Jurkat, Clone E6-1 (cell line): ENCODE measurements at regions not wholly inside any gene's neighbourhood (a gene's known extent, or its start where the extent isn't known, plus 50 kb on each side); places are given as distances from the start of the nearest gene placed in this dataset.
A peak's percentile ranks its signal among the peaks of the same experiment; 100 is the strongest.
"Not testable (repeated sequence)": the region's sequence is repeated elsewhere in the genome, so short reads cannot be mapped to it uniquely, and the experiment has no call there.

ENCODE experiments used
- DNase-seq: peaks from one replicate; pipeline ENCODE4 v3.0.0-alpha.2; 2011; ENCODE audit warnings: low read depth, low spot score
- H3K4me3 ChIP-seq: 2 replicates; pipeline ENCODE4 v1.5.1; 2011; ENCODE audit warnings: mild to moderate bottlenecking, low read length, control low read depth, moderate library complexity

DNA sequence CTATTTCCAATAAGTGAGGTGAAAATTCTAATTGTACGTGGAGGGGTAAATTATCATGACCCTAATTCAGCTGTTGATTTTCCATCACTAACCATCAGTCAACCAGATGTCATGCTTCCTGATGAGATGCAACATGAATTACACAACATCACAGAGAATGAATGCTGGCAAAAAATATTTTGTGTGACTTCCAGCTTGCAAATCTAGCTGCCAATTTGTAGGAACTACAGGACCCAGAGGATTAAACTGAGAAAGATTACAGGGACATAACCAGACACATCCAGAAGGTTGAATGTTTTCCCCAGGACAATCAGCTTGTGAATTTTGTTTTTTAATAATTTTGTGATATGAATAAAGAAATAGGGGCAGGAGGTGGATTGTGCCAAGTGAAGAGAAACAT is 349.0 kb upstream of the ATP10A start:
- DNase-seq, result no peak
- no peak overlapping the region for H3K4me3 ChIP-seq

DNA sequence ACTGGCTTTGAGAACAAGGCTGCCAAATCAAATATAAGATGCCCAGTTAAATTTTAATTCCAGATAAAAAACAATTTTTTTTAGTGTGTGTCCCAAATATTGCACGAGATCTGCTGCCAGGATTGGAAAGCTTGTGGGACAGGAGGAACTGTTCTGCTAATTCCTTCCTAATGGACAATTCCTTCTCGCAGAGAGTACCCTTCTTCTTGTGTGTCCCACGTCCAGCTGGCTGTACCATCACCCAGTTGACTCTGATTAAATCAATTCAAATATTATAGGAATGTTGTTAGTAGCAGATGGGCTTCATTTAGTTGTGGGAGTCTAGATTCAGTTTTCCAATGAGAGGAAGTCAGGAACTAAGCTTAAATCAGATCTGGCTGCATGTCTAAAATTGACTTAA is 347.9 kb upstream of the ATP10A start:
- no peak for DNase-seq
- H3K4me3 ChIP-seq, result no peak overlapping the region

DNA sequence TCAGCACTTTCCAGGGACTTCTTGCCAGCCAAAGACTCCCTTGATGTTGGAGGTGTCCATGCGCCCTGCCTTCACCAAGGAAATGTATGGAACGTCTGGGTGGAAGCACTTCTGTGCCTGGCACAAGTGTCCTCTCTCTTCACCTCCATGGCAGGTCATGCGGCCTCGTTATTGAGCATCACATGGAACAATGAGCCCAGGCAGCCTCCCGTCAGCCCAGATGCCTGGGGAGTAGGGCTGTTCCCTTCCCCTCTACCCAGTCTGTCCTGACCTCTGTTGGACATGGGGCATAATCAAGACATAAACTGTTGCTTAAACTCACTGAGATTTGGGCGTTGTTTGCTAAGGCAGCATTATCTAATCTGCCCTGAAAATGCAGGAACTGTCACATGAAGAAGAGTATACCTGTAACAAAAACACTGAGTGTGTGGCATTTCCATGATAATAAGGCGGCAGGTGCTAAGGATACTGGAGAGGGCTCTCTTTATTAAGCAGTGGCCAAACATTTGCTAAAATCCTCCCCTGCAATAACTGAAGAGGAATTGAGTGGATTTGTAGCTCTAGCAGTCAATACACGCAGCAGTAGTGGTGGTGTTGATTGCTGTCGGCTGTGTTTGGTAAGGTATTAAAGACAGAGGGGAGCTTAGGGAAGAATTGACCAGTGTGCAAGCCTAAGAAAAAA is 338.2 kb upstream of the ATP10A start:
- H3K4me3 ChIP-seq, result no peak overlapping the region
- no peak for DNase-seq

DNA sequence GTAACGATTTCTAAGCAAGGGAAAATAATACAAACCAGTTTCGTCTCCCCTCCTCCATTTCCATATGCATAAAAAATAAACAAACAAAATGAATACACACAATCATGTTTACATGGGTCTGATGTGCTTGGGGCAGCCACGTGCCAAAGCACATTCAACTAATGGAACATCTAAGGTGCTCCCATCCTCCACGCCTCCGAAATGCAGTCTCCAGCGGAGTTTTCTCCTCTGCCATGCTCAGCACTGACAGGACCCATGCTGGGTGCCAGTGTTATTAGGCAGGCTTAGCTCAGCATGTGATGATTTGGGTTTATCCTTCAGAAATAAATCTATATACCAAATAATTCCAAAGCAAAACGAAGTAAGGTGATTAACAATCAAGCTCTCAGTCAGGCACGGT is 337.3 kb upstream of the ATP10A start:
- no peak for DNase-seq
- H3K4me3 ChIP-seq, result no peak overlapping the region

DNA sequence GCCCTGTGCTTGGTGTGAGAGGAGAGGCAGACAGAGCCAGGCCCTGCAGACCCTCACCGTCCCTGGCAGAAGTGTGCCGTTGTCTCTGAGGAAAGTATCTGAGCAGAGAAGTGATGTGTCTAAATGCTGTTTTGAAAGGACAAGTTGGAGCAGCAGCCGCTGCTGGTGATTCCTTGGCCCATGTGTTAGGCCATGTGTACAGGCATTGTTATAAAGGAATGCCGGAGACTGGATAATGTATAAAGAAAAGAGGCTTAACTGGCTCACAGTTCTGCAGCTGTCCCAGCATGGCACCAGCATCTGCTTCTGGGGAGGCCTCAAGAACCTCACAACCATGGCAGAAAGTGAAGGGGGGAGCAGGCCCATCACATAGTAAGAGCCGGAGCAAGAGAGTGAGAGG is 334.6 kb upstream of the ATP10A start:
- DNase-seq, result no peak
- H3K4me3 ChIP-seq, result no peak overlapping the region

DNA sequence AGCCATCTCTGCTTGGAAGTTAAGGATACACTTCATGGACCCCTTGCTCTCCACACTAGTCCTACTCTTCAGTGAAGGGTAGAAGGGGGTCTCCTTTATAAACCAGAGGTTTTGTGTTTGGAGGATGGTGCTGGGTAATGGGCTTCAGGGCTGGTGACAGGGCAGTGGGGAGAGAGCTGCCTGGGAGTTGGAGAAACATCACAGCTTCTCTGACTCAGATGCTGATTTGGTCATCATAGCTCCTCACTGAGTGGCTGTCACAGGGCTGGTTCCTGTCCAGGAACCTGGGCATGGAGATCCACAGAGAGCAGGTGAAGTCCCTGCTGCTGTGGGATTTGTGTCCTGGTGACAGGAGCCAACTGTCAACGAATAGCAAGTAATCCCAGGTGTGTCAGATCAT is 333.9 kb upstream of the ATP10A start:
- DNase-seq, result no peak
- no peak overlapping the region for H3K4me3 ChIP-seq

DNA sequence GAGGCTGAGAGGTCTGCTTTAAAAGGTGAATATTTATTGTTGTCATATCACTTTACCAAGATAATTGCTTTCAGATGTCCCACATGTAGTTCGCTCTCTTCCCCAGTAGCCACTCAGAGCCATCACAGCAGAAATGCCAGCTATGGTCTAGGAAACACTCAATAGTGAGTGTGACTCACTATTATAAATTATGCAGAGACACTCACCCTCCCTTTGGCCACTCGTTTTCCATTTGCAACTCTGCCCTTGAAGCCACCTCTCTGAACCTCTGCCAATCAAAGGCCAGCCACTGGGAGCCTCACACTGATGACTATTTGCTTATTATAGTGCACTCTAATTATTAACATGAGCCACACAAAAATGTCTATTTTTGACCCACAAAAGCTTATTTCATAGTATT is 328.1 kb upstream of the ATP10A start:
- no peak overlapping the region for H3K4me3 ChIP-seq
- DNase-seq, result no peak

DNA sequence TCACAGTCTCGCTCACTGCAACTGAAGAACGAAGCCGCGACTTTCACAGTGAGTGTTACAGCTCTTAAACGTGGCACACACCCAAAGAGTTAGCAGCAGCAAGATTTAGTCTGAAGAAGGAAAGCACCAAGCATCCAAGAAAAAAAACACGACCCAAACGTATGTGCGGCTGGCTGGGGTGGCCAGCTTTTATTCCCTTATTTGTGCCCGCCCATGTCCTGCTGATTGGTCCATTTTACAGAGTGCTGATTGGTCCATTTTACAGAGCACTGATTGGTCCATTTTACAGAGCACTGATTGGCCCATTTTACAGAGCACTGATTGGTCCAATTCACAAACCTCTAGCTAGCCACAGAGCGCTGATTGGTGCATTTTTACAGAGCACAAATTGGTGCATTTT is 323.0 kb upstream of the ATP10A start:
- not testable (repeated sequence) for DNase-seq, H3K4me3 ChIP-seq

DNA sequence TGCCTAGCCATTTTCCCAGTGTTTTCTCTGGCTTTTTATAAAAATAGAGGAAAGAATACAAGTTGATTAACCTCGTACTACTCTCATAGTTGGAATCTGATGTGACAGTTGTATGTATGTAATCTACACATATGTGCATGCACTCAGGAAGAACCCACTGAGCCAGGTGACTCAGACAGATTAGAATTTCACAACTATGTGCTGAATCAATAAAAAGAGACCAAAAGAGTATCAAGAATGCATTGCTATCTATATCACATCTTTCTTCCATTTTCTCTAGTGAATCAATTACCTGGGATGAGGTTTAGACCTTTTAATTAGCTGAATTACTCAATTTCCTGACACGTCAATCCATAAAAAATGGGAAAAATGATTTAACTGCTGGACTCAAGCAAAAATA is 319.3 kb upstream of the ATP10A start:
- H3K4me3 ChIP-seq, result no peak overlapping the region
- DNase-seq, result no peak

DNA sequence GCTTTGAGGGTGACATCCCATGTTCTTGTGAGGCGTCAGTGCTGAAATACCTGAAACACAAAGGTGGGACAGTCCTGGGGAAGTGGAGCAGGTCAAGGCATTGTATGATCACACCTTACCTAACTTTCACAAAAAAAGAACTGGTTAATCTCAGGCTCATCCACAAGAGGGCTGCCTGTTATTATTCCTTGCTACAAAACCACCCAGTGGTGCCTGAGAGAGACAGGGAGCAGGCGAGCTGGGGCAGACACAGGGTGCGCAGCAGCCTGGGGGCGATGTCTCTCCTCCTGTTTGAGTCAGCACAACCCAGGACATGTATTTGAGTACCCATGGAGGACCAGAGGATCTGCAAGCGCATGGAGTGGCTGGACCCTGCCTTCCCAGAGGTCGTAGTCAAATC is 316.8 kb upstream of the ATP10A start:
- peak; percentile 20 for DNase-seq
- no peak overlapping the region for H3K4me3 ChIP-seq

DNA sequence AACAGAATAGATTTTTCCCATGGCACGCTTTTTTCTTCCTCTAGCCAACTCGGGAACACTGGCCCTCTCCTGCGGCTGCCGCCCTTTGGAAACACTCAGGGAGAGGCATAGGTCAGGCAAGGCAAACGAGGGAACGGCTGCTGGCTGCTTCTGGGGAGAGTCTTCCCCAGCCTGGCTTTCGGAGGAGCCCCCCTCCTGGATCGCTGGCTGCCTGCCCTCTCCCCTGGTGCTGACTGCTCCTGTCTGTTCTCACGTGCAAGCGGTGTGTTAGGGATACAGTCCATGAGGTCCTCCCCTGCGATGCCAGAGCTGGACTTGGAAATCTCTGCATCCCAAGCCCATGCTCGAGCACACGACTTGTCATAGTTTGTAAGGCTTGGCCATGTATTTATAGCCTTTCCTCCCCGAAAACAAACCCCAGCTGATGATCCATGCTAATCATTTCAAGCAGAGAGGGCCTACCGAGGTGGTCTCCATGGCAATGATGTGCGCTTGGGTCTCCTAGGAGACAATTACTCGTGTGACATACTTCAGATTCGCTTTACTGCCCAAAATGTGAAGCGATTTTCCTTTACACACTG is 315.6 kb upstream of the ATP10A start:
- no peak for DNase-seq
- H3K4me3 ChIP-seq, result no peak overlapping the region

DNA sequence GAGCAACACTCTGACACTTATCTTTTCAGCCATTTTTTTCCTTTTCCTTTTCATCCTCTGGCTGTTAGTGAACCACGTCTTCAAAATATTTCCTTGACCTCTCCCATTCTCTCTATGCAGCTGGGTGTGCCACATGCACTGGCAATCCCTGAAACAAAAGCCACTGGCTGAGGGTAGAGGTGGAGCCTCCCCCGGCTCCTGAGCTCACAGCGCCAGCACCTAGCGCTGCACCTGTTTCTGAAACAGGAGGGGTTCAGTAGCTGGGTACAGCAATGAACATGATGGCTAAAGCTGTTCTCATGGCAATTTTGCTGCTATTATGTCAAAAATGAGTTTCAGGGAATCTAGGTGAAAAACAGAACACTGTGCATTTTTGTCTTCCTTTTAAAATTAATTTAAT is 314.7 kb upstream of the ATP10A start:
- DNase-seq, result no peak
- H3K4me3 ChIP-seq, result no peak overlapping the region

DNA sequence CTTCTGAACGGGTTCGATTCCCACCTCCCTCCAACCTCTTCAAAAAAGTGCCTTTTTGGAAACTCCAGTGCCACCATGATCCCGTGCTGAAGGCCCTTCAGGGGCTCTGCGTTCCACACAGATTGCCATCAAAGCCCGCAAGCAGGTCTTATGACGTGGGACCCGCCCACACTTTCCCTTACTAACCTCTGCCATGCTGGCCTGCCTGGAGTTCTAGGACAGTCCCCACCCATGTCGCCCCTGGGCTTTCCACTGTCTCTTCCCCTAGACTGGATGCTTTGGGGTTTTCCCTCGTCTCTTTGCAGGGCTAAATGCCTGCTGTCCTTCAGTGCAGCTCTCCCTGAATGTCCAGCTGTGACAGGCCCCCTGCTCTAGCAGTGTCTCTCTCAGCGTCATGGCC is 313.7 kb upstream of the ATP10A start:
- H3K4me3 ChIP-seq, result no peak overlapping the region
- no peak for DNase-seq

DNA sequence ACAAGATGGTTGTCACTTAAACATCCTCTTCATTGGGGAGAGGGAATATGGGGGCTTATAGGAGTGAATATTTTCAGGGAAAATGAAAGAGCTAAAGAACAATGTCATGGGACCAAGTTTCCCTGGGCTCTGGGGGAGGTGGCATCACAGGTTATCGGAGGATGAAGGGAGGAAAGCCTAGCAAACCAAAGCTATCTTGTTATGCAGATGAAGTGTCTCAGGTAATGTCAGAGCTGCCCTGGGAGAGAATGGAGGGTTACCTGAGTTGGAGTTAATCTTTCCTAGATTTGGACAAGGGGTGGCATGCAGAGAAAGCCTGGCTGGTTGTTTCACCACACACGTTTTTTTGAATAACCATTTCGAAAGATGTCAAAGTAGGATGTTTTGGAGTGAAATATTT is 308.1 kb upstream of the ATP10A start:
- no peak for DNase-seq
- H3K4me3 ChIP-seq, result no peak overlapping the region

DNA sequence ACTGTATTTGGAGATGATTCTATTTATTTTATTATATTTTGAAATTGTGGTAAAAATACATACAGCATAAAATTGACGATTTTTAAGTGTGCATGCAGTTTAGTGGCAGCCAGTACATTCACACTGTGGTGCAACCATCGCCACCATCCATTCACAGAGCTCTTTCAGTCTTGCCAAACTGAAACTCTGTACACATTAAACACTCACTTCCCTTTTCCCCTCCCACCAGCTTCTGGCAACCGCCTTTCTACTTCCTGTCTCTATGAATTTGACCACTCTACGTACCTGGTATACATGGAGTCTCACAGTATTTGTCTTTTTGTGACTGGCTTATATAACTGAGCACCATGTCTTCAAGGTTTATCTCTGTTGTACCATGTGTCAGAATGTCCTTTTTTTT is 303.3 kb upstream of the ATP10A start:
- H3K4me3 ChIP-seq, result no peak overlapping the region
- DNase-seq, result peak; percentile 5

DNA sequence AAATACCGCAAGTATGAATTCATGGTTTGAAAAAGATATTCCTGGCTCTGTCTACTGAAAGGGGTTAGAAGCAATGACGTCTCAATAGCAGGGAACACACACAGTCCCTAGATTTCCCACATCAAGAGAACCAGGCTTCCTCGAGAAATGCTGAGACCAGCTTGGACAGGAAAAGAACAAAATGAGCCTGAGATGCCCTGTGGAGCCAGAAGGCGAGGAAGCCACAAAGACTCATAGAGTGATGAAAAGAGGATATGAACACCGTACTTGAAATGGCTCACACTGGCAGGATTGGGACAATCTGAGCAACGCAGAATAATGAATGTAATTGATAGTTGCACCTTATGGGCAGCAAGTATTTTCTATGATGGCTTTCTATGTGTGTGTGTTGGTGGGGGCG is 302.4 kb upstream of the ATP10A start:
- no peak for DNase-seq
- no peak overlapping the region for H3K4me3 ChIP-seq

DNA sequence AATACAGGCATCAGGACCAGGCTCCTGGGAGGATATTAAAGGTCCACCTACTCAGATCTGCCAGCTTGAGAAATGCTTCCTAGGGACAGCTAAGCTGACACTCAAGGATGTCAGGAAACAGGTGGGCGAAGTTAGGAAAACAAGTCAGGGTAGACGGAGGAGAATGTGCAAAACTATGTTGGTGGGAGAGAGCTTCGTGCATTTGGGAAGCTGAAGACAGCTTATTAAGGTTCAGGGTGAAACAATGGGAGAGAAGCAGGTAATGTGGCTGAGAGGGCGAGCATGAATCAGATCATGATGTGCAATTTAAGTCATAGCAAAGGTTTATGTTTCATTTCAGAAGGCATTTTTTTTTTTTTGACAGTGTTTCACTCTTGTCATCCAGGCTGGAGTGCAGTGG is 297.2 kb upstream of the ATP10A start:
- H3K4me3 ChIP-seq, result no peak overlapping the region
- DNase-seq, result no peak

DNA sequence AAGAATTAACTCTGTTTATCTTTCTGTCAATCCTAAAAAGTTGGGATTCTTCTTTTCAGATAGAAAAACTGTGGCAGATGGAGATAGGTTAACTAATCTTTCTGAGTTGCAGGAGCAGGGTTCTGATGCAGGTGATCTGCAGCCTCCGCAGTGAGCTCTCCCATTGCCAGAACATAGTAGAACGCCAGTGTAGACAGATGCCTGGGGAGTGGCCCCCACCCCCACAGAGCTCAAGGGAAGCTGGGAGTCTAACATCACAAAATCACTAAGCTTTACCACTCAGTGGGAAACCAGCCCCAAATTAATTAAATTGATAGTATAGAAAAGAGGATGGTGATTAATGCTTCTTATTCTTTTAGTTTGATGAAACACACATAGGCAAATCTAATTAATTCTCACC is 295.0 kb upstream of the ATP10A start:
- no peak for DNase-seq
- H3K4me3 ChIP-seq, result no peak overlapping the region

DNA sequence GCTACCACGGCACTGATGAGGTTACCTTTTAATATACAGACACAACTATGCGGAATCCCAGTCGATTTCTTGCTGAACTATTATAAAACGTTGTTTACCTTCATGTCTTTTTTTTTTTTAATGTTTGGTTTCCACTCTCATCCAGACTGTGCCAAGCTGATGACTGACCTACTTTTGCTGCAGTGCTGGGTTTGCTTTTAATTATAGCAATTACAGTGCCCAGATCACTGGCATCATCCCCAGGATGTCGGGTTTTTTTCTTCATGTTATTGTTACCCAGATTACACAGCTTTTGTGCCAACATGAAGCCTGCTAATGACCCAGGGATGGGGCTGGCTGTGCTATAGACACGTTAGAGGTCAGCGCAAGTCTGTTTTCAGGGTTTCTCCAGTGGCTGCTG is 294.0 kb upstream of the ATP10A start:
- no peak overlapping the region for H3K4me3 ChIP-seq
- DNase-seq, result no peak

DNA sequence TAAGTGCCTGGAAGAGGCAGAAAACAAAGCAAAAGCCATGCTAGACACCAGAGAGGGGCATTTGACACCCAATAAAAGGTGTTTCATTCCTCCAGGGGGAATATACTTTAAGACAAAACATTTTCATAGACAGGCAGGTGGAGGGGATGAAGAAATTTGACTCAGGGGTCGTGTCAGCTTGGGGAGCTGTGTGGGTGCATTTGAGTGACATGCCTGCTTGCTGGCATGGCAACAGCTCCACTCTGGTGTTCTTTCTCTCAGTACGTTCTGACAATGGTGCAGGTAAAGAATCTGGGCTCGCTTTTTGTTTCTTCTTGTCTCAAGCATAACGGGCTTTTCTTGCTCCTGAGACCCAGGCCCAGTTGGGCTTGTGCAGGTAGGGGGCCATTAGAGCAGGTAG is 292.9 kb upstream of the ATP10A start:
- no peak overlapping the region for H3K4me3 ChIP-seq
- no peak for DNase-seq

DNA sequence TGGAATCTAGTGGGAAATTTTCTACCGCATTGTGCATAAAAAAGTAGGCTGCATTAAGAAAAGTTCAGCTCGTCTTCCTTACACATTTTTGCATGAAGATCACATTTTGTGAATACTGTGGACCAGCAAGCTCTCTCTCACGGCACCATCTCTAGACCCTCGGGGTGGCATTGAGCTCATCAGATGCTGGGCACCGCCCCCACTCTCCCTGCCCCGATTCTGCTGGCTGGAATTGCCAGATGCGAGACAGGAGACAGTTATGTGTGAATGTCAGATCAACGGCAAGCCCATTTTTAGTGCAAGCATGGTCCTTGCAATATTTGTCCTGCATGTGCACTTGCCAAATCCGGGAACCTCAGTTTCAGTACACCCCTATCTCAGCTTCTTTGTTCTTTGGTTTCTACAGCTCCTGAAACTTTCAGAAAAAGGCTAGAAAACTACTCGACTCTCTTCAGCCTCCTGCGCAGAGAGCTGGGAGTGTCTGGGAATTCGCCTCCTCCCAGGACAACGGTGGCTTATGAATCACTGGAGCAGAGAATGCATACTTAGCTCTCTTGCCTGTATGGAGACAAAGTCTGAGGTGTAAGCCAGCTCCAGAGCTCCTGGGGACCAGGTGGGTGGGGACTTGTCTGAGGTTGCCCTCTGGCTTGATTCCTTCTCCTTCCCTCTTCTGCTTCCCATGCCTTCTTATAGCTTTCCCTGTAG is 285.2 kb upstream of the ATP10A start:
- no peak overlapping the region for H3K4me3 ChIP-seq
- no peak for DNase-seq
